ENCODE measurements at regions not wholly inside any gene's neighbourhood (a gene's known extent, or its start where the extent isn't known, plus 50 kb on each side); places are given as distances from the start of the nearest gene placed in this dataset.
"Not testable (repeated sequence)": the region's sequence is repeated elsewhere in the genome, so short reads cannot be mapped to it uniquely, and the experiment has no call there.

GRCh38 chr15:92763459-92763858, 107.9 kb upstream of the FAM174B start:
- DNase-seq (ENCODE audit: low spot score) = no peak

GRCh38 chr15:92768131-92768530, 112.6 kb upstream of the FAM174B start:
- DNase-seq (ENCODE audit: low spot score) = not testable (repeated sequence)

- DNase-seq (ENCODE audit: low spot score) = no peak
Observed at GRCh38 chr15:92770641-92771040, 115.1 kb upstream of the FAM174B start.

- no peak for DNase-seq (ENCODE audit: low spot score)
Observed at GRCh38 chr15:92772061-92772460, 116.5 kb upstream of the FAM174B start.

GRCh38 chr15:92772626-92773244, 117.2 kb upstream of the FAM174B start:
- no peak for DNase-seq (ENCODE audit: low spot score)

- no peak for DNase-seq (ENCODE audit: low spot score)
Observed at GRCh38 chr15:92773340-92773739, 117.8 kb upstream of the FAM174B start.

- no peak for DNase-seq (ENCODE audit: low spot score)
Observed at GRCh38 chr15:92779874-92780273, 120.2 kb upstream of the CHD2 start.

- DNase-seq (ENCODE audit: low spot score) = no peak
Observed at GRCh38 chr15:92780843-92781242, 119.3 kb upstream of the CHD2 start.

GRCh38 chr15:92781925-92782453, 118.1 kb upstream of the CHD2 start:
- no peak for DNase-seq (ENCODE audit: low spot score)

- DNase-seq (ENCODE audit: low spot score) = no peak
Observed at GRCh38 chr15:92787116-92787515, 113.0 kb upstream of the CHD2 start.

- no peak for DNase-seq (ENCODE audit: low spot score)
Observed at GRCh38 chr15:92788196-92788595, 111.9 kb upstream of the CHD2 start.

GRCh38 chr15:92788793-92789192, 111.3 kb upstream of the CHD2 start:
- not testable (repeated sequence) for DNase-seq (ENCODE audit: low spot score)

- DNase-seq (ENCODE audit: low spot score) = no peak
Observed at GRCh38 chr15:92796161-92796611, 103.9 kb upstream of the CHD2 start.

GRCh38 chr15:92797168-92798052, 102.7 kb upstream of the CHD2 start:
- peak; percentile 90 for DNase-seq (ENCODE audit: low spot score)

GRCh38 chr15:92800013-92800412, 100.1 kb upstream of the CHD2 start:
- no peak for DNase-seq (ENCODE audit: low spot score)

- DNase-seq (ENCODE audit: low spot score) = not testable (repeated sequence)
Observed at GRCh38 chr15:92800416-92801055, 99.6 kb upstream of the CHD2 start.

- not testable (repeated sequence) for DNase-seq (ENCODE audit: low spot score)
Observed at GRCh38 chr15:92801056-92801773, 98.9 kb upstream of the CHD2 start.

GRCh38 chr15:92801774-92802464, 98.2 kb upstream of the CHD2 start:
- no peak for DNase-seq (ENCODE audit: low spot score)

- no peak for DNase-seq (ENCODE audit: low spot score)
Observed at GRCh38 chr15:92803536-92803851, 96.6 kb upstream of the CHD2 start.

- DNase-seq (ENCODE audit: low spot score) = peak; percentile 36
Observed at GRCh38 chr15:92803852-92804609, 96.1 kb upstream of the CHD2 start.

- not testable (repeated sequence) for DNase-seq (ENCODE audit: low spot score)
Observed at GRCh38 chr15:92804610-92804936, 95.6 kb upstream of the CHD2 start.

Measured in cerebellar cortex (tissue), 1 donor.